Right lobe of liver (tissue), 6 donors: ENCODE measurements at regions not wholly inside any gene's neighbourhood (a gene's known extent, or its start where the extent isn't known, plus 50 kb on each side); places are given as distances from the start of the nearest gene placed in this dataset.

Source experiments
- ATAC-seq, 4 donors: fragments of 200-7000 bp; cut with Tn5 transposase; one replicate each; pipeline ENCODE4 v1.9.1; 2020; ENCODE audit warnings: mild to moderate bottlenecking in 4 of 4, moderate library complexity in 4 of 4
- DNase-seq, 3 donors: peaks; one replicate each; pipeline ENCODE4 v3.0.0-alpha.2; 2020
- H3K27ac ChIP-seq, 3 donors: fragments of 200-600 bp; one replicate each; pipeline ENCODE4 v1.8.0; 2022
- H3K27me3 ChIP-seq, 2 donors: fragments of 200-600 bp; one replicate each; pipeline ENCODE4 v1.8.0; 2022
- H3K36me3 ChIP-seq, 4 donors: fragments of 200-600 bp; sonication (generic) in 1 of 4; one replicate each; pipeline versions ENCODE4 v1.5.1 to v1.8.0; 2017 to 2022; ENCODE audit warnings: control low read depth in 1 of 4
- H3K4me1 ChIP-seq, 4 donors: fragments of 200-600 bp; sonication (generic) in 1 of 4; one replicate each; pipeline versions ENCODE4 v1.5.1 to v1.8.0; 2017 to 2022; ENCODE audit warnings: control low read depth in 1 of 4
- H3K4me3 ChIP-seq, 3 donors: fragments of 200-600 bp; one replicate each; pipeline ENCODE4 v1.8.0; 2022
- H3K9me3 ChIP-seq, 4 donors: fragments of 200-600 bp; sonication (generic) in 1 of 4; one replicate each; pipeline versions ENCODE4 v1.5.1 to v1.8.0; 2017 to 2022; ENCODE audit warnings: control low read depth in 1 of 4
- CTCF ChIP-seq, 4 donors: fragments of 200-600 bp in 3 of 4; fragments of 450-650 bp in 1 of 4; IDR thresholded peaks; one replicate each; pipeline versions ENCODE4 v1.5.1 to v1.8.0; 2016 to 2022; ENCODE audit warnings: antibody characterized with exemption in 4 of 4, mild to moderate bottlenecking in 2 of 4
- POLR2A ChIP-seq: fragments of 450-650 bp; IDR thresholded peaks from one replicate; pipeline ENCODE4 v1.6.1; 2017; ENCODE audit warnings: antibody characterized with exemption, mild to moderate bottlenecking
- WGBS: methylation state at CpG from one replicate; pipeline ENCODE4 v1.1.6; 2018; ENCODE audit warnings: low coverage, low lambda C conversion rate; ENCODE audit not compliant: insufficient coverage; ENCODE audit errors: missing lambda C conversion rate; 5-methylcytosine and 5-hydroxymethylcytosine counted together
- intact Hi-C, 2 donors: fragments of 100-400 bp; cut with DNase I; formaldehyde crosslinking; loops; one replicate each; pipeline versions ENCODE4 v1.11.2 to v1.14.1; 2022
- donor health status: DM: no; HTN: yes; CAD: no.
- donor health status: DM: no; HTN: no; CAD: no.
- donor health status: DM: no; HTN: no; CAD: no.
- donor health status: DM: no; HTN: yes; CAD: no.
- donor health status: DM: no; HTN: yes; CAD: no.

GRCh38 chr15:53166684-53167201, 376.6 kb upstream of the ONECUT1 start:
- no peaks in the 10 kb centered on the region for H3K4me1 ChIP-seq
- H3K9me3 ChIP-seq: no peaks in the 10 kb centered on the region
- no peaks in the 10 kb centered on the region for H3K27me3 ChIP-seq
- no peak for DNase-seq
- intact Hi-C loops: no loop called here
- H3K27ac ChIP-seq: no peak overlapping the region
- TF ChIP-seq POLR2A (no peak), CTCF (IDR thresholded peaks at IDR 0.05) (no peak)
- no peaks in the 10 kb centered on the region for H3K36me3 ChIP-seq
- H3K4me3 ChIP-seq: no peak overlapping the region
- no peak for ATAC-seq
- 63% methylated on average over 2 of the region's 2 CpGs for WGBS

DNA sequence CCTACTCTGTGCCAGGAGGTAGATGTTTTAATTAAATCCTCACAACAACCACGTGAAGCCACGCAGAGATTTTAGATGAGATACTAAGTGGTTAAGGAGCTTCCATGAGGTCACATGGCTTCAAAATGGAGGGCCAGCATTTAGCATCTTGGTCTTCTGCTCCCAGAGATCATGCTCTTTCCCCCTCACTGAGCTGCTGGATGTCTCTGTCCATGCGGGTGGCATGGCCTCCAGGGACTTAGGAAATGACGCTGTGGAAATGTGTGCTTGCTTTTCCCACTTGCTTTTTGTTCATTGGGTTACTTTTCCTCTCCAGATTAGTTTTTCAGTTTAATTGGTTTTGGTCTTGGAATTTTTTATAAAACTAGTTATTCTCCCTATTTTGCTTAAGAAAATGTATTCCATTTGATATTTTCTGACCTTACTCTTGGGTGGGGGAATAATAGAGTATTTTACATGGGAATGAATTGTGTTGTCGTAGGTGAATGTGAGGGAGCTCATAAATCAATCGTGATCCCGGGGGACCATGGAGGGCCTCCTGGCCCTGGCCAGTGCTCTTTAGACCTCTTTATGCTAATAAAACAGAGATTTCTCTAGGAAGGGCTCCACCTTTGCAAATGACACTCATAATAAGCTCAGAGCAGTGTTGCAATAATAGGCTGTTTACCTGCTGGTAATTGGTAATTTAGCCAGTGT, 376.0 kb upstream of the ONECUT1 start:
- Histone ChIP-seq H3K4me3 (no peak overlapping the region), H3K9me3 (no peaks in the 10 kb centered on the region), H3K27me3 (no peaks in the 10 kb centered on the region), H3K36me3 (no peaks in the 10 kb centered on the region), H3K27ac (no peak overlapping the region), H3K4me1 (no peaks in the 10 kb centered on the region)
- ATAC-seq (no peak), DNase-seq (no peak)
- intact Hi-C loops: no loop called here
- WGBS: 69% methylated on average over 5 of the region's 7 CpGs
- TF ChIP-seq CTCF (IDR thresholded peaks at IDR 0.05) (no peak), POLR2A (no peak)

GRCh38 chr15:53160092-53160704, 370.1 kb upstream of the ONECUT1 start:
- peak; percentile 66 to 83 (median 79) for DNase-seq

DNA sequence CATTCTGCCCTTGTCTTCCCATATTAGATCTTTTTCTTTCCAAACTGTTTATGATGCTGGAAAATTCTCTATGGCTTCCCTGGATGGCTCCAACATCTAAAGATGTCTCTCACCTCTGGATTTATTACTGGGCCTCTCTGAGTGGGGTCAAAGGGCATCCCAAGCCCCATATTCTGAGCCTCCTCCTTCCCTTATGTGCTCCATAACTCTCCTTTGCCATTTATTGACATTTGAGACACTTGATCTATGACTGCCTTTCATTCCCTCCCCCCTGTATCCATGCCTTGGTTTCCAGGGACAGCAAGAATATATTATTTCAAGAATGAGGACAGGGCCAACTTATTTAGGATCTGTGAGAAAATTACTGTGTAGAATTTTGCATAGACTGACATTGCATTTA, 369.3 kb upstream of the ONECUT1 start:
- TF ChIP-seq CTCF (IDR thresholded peaks at IDR 0.05) (no peak), POLR2A (no peak)
- Histone ChIP-seq H3K4me3 (no peak overlapping the region), H3K36me3 (no peaks in the 10 kb centered on the region), H3K9me3 (no peaks in the 10 kb centered on the region), H3K27me3 (no peaks in the 10 kb centered on the region), H3K27ac (no peak overlapping the region), H3K4me1 (peaks cover 0 to 20% (median 9%) of the 10 kb centered on the region in 4 donors)
- intact Hi-C loops: no loop called here
- no peak for ATAC-seq
- no peak for DNase-seq

More at GRCh38 chr15:53160092-53160704, 370.1 kb upstream of the ONECUT1 start:
- Histone ChIP-seq H3K27me3 (no peaks in the 10 kb centered on the region), H3K4me3 (peak overlapping the region in 1 of 3 donors; percentile 3), H3K27ac (peak overlapping the region in 1 of 3 donors; percentile 29), H3K36me3 (no peaks in the 10 kb centered on the region), H3K4me1 (peaks cover 0 to 20% (median 9%) of the 10 kb centered on the region in 4 donors), H3K9me3 (no peaks in the 10 kb centered on the region)
- TF ChIP-seq POLR2A (no peak), CTCF (IDR thresholded peaks at IDR 0.05) (no peak)
- peak; percentile 75 to 85 (median 82) for ATAC-seq
- intact Hi-C loops: no loop called here
- 35% methylated on average over 3 of the region's 3 CpGs for WGBS
